ENCODE measurements at regions not wholly inside any gene's neighbourhood (a gene's known extent, or its start where the extent isn't known, plus 50 kb on each side); places are given as distances from the start of the nearest gene placed in this dataset.

DNA sequence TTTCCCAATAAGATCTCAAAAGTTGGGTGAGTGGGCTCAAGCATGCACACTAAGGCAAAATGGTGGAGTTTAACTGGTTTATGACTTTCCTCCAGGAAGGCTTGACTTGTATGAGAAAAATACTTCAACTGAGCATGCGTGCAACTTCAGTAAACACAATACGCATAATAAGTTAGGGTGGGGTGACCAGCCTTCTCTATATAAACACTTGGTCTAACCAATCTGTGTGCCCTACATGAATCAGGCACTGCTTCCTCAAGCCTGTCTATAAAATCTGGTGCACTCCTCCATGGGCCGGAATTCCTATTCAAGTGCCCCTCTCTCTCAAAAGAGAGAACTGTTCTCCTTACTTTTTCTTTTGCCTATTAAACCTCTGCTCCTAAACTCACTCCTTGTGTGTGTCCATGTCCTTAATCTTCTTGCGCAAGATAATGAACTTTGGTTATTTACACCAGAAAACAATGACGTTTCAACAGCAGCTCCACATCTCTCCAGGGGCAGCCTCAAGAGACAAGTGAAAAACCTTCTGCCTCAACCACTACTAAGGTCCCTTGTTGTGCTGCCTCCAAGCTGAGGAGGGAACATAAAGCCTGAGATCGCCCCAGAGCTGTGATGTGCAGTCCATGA, 352.6 kb downstream of the CAAP1 start:
- TF ChIP-seq, protein P1, sequence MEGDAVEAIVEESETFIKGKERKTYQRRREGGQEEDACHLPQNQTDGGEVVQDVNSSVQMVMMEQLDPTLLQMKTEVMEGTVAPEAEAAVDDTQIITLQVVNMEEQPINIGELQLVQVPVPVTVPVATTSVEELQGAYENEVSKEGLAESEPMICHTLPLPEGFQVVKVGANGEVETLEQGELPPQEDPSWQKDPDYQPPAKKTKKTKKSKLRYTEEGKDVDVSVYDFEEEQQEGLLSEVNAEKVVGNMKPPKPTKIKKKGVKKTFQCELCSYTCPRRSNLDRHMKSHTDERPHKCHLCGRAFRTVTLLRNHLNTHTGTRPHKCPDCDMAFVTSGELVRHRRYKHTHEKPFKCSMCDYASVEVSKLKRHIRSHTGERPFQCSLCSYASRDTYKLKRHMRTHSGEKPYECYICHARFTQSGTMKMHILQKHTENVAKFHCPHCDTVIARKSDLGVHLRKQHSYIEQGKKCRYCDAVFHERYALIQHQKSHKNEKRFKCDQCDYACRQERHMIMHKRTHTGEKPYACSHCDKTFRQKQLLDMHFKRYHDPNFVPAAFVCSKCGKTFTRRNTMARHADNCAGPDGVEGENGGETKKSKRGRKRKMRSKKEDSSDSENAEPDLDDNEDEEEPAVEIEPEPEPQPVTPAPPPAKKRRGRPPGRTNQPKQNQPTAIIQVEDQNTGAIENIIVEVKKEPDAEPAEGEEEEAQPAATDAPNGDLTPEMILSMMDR (IDR thresholded peaks at IDR 0.05; ENCODE audit: insufficient read depth, low read depth, low read length, missing control alignments): no peak
- DNase-seq (ENCODE audit: low read depth): no peak

DNA sequence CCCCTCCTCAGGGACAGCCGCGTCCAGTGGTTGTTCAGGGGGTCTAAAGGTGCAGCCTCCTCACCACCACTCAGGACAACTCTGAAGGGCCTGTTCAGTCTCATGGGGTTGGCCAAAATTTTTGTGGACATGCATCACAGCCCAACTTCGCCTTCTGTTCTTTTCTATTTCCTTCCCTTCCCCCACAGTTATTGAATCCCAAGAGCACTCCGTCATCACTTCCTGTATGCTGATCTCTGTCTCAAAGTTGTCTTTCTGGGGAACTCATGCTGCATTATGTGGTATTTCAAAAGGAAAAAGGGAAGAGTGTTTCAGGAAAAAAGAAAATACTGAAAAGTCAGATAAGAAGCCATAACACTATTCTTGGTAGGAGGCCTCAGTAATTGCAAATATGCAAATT, 355.4 kb downstream of the CAAP1 start:
- H3K4me3 ChIP-seq (ENCODE audit: low read depth, low read length): no peak overlapping the region
- TF ChIP-seq, protein P1 (IDR thresholded peaks at IDR 0.05; ENCODE audit: insufficient read depth, low read depth, low read length, missing control alignments): no peak
- DNase-seq (ENCODE audit: low read depth): no peak

More for the DNA sequence above, 352.6 kb downstream of the CAAP1 start:
- H3K4me3 ChIP-seq (ENCODE audit: low read depth, low read length): no peak overlapping the region

GRCh38 chr9:26535151-26535550, 357.5 kb downstream of the CAAP1 start:
- H3K4me3 ChIP-seq (ENCODE audit: low read depth, low read length): no peak overlapping the region
- DNase-seq (ENCODE audit: low read depth): no peak
- TF ChIP-seq, protein P1 (IDR thresholded peaks at IDR 0.05; ENCODE audit: insufficient read depth, low read depth, low read length, missing control alignments): no peak

- TF ChIP-seq, protein P1 (IDR thresholded peaks at IDR 0.05; ENCODE audit: insufficient read depth, low read depth, low read length, missing control alignments): no peak
- DNase-seq (ENCODE audit: low read depth): no peak
- no peak overlapping the region for H3K4me3 ChIP-seq (ENCODE audit: low read depth, low read length)
Measured at GRCh38 chr9:26530841-26531240, 361.8 kb downstream of the CAAP1 start.

GRCh38 chr9:26527931-26528330, 364.7 kb downstream of the CAAP1 start:
- no peak for DNase-seq (ENCODE audit: low read depth)
- no peak overlapping the region for H3K4me3 ChIP-seq (ENCODE audit: low read depth, low read length)
- TF ChIP-seq, protein P1 (IDR thresholded peaks at IDR 0.05; ENCODE audit: insufficient read depth, low read depth, low read length, missing control alignments): no peak

DNA sequence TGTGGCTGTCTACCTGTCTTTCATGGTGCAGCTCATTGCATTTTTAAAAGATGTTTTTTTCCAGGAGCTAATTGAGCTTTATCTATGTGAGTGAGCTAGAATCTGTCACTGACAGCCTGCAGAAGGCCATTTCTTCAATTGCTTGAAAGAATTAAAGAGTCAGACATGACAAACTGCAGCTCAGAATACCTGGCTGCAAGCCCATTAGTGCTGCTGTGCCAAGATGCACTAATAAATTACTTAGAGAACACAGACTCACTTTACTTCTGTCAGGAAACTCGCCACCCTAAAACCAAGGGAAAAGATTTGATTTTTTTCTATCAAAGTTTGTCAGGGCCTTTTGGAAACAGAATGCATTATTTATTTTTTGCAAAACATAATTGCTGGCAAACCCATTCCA, 368.3 kb downstream of the CAAP1 start:
- TF ChIP-seq, protein P1 (IDR thresholded peaks at IDR 0.05; ENCODE audit: insufficient read depth, low read depth, low read length, missing control alignments): no peak
- H3K4me3 ChIP-seq (ENCODE audit: low read depth, low read length): no peak overlapping the region
- no peak for DNase-seq (ENCODE audit: low read depth)

DNA sequence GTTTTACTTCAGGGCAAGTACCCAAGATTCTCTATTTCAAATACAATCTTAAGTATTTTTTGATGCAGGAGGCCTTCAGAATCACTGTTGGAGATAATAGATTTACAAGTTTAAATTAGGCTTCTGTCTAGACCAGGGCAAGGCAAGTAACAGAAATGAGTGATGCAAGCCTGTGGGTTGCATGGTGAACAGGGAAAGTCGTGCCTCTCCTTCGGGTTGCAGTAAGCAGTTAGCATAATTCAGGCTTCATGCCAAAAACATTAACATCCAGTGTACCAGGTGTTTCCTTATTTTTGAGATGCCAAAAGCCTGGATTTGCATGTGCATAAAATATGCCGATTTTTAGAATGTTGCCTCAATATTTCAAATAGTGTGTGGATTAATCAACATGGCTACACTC, 369.0 kb downstream of the CAAP1 start:
- DNase-seq (ENCODE audit: low read depth): no peak
- no peak overlapping the region for H3K4me3 ChIP-seq (ENCODE audit: low read depth, low read length)
- TF ChIP-seq, protein P1 (IDR thresholded peaks at IDR 0.05; ENCODE audit: insufficient read depth, low read depth, low read length, missing control alignments): no peak

Measured in GM12865 (cell line).